Right lobe of liver (tissue), 4 donors: ENCODE measurements at regions not wholly inside any gene's neighbourhood (a gene's known extent, or its start where the extent isn't known, plus 50 kb on each side); places are given as distances from the start of the nearest gene placed in this dataset.
A peak's percentile ranks its signal among the peaks of the same experiment; 100 is the strongest.

ENCODE experiments used
- CTCF ChIP-seq, 4 donors: fragments of 200-600 bp in 3 of 4; fragments of 450-650 bp in 1 of 4; IDR thresholded peaks; one replicate each; pipeline versions ENCODE4 v1.5.1 to v1.8.0; 2016 to 2022; ENCODE audit warnings: antibody characterized with exemption in 4 of 4, mild to moderate bottlenecking in 2 of 4
- POLR2A ChIP-seq: fragments of 450-650 bp; IDR thresholded peaks from one replicate; pipeline ENCODE4 v1.6.1; 2017; ENCODE audit warnings: antibody characterized with exemption, mild to moderate bottlenecking
- donor health status: DM: no; HTN: no; CAD: no.
- donor health status: DM: no; HTN: no; CAD: no.
- donor health status: DM: no; HTN: yes; CAD: no.

DNA sequence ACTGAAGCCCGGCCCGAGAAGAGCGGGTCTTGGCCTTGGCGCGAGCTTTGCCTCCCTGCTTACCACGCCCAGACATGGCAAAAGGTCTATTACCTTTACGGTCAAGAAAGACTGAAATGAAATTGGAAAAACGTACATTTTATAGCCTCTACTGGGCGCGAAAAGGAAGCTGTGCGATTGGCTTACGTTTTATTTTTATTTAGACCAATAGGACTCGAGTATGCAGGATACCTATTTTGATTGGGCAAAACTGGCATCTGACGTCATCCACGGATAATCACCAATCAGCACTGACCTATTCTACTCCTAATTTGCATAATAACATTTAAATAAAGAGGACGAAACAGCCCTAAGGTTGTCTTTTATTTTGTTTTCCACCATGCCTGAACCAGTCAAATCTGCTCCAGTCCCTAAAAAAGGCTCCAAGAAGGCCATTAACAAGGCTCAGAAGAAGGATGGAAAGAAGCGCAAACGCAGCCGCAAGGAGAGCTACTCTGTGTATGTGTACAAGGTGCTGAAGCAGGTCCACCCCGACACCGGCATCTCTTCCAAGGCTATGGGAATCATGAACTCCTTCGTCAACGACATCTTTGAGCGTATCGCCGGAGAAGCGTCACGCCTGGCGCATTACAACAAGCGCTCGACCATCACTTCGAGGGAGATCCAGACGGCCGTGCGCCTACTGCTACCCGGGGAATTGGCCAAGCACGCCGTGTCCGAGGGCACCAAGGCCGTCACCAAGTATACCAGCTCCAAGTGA is 97.4 kb downstream of the OR2B2 start:
- TF ChIP-seq CTCF (IDR thresholded peaks at IDR 0.05) = no peak
- peak; percentile 72 for TF ChIP-seq POLR2A
